ENCODE measurements at regions not wholly inside any gene's neighbourhood (a gene's known extent, or its start where the extent isn't known, plus 50 kb on each side); places are given as distances from the start of the nearest gene placed in this dataset.
"Not testable (repeated sequence)": the region's sequence is repeated elsewhere in the genome, so short reads cannot be mapped to it uniquely, and the experiment has no call there.

GRCh38 chrX:53883196-53883595, 161.1 kb downstream of the PHF8 start:
- DNase-seq (ENCODE audit: low read depth in 2 of 2): no peak

GRCh38 chrX:53882331-53882730, 161.9 kb downstream of the PHF8 start:
- no peak for DNase-seq (ENCODE audit: low read depth in 2 of 2)

DNA sequence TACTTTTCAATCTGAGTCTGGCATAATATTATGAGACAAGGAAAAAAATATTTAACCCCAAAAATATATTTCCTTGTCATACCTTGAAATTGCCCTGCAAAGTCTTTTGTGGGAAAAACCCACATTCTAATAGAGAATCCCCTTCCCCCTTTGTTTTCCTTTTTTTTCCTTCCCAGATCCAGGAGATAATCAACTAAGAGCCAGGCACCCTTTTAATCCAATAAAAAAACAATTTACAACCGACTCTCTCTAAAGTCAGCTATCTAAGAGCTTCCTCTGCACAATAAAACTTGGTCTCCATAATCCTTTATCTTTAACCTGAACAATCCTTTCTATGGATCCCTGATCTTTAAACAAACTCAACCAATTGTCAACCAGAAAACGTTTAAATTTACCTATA, 163.5 kb downstream of the PHF8 start:
- not testable (repeated sequence) for DNase-seq (ENCODE audit: low read depth in 2 of 2)

GRCh38 chrX:53859890-53860289, 173.4 kb upstream of the HUWE1 start:
- DNase-seq (ENCODE audit: low read depth in 2 of 2): no peak

GRCh38 chrX:53831662-53832635, 145.4 kb upstream of the HUWE1 start:
- DNase-seq (ENCODE audit: low read depth in 2 of 2): peak in 1 of 2 experiments; percentile 0

GRCh38 chrX:53824686-53825085, 138.2 kb upstream of the HUWE1 start:
- no peak for DNase-seq (ENCODE audit: low read depth in 2 of 2)

- DNase-seq (ENCODE audit: low read depth in 2 of 2): not testable (repeated sequence)
Measured at GRCh38 chrX:53818115-53818514, 131.6 kb upstream of the HUWE1 start.

- DNase-seq (ENCODE audit: low read depth in 2 of 2): no peak
Measured at GRCh38 chrX:53817548-53817947, 131.0 kb upstream of the HUWE1 start.

- no peak for DNase-seq (ENCODE audit: low read depth in 2 of 2)
Measured at GRCh38 chrX:53813670-53814440, 127.3 kb upstream of the HUWE1 start.

GRCh38 chrX:53798281-53798680, 111.8 kb upstream of the HUWE1 start:
- no peak for DNase-seq (ENCODE audit: low read depth in 2 of 2)

- DNase-seq (ENCODE audit: low read depth in 2 of 2): no peak
Measured at GRCh38 chrX:53795576-53795975, 109.1 kb upstream of the HUWE1 start.

DNA sequence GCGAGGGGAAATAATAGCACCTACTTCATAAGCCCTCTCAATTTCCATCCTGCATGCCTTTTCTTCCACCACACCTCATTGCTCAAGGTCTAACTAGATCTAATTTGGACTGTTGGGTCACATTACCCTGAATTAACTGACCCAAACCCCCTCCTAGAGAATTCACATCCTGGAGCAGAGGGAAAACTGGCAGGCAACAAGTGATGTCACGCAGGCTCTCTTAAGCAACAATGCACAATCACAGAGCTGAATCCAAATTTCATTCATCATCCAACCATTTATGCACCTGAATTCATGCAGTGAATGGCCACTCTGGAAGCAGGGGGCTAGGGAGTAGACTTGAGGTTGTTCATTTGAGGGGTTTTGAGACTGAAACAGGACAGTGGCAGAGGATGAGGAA, 107.7 kb upstream of the HUWE1 start:
- DNase-seq (ENCODE audit: low read depth in 2 of 2): no peak

- DNase-seq (ENCODE audit: low read depth in 2 of 2): no peak
Measured at GRCh38 chrX:53768865-53769264, 82.3 kb upstream of the HUWE1 start.

- DNase-seq (ENCODE audit: low read depth in 2 of 2): no peak
Measured at GRCh38 chrX:53768451-53768850, 81.9 kb upstream of the HUWE1 start.

DNA sequence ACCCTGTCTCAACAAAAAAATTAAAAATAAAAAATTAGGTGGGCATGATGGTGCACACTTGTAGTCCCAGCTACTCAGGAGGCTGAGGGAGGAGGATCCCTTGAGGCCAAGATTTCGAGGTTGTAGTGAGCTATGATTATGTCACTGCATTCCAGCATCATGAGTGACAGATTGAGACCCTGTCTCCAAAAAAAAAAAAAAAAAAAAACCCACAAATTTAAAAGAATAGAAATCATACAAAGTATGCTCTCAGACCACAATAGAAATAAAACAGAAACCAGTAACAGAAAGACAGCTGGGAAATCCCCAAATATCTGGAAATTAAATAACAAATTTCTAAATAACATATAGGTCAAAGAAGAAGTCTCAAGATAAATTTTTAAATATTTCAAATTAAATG, 81.0 kb upstream of the HUWE1 start:
- no peak for DNase-seq (ENCODE audit: low read depth in 2 of 2)

DNA sequence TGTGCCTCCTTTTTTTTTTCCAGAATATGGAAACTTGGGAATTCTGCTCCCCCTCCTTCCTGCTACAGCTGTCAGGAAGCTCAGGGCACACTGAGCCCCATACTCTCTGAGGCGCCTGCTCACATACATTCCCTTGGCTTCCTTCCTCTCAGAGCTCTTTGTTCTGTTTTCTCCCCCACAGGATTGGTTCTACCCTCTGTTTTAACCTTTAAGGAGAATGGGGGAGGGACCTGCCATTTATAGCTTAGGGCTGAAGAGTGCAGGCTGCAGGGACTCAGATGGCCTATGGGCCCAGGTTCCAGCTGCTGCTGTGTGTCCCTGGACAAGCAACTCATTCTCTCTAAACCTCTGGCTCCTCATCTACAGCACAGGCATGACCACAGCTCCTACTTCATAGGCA, 70.7 kb upstream of the HUWE1 start:
- DNase-seq (ENCODE audit: low read depth in 2 of 2): not testable (repeated sequence)

GRCh38 chrX:53746718-53747117, 60.2 kb upstream of the HUWE1 start:
- no peak for DNase-seq (ENCODE audit: low read depth in 2 of 2)

DNA sequence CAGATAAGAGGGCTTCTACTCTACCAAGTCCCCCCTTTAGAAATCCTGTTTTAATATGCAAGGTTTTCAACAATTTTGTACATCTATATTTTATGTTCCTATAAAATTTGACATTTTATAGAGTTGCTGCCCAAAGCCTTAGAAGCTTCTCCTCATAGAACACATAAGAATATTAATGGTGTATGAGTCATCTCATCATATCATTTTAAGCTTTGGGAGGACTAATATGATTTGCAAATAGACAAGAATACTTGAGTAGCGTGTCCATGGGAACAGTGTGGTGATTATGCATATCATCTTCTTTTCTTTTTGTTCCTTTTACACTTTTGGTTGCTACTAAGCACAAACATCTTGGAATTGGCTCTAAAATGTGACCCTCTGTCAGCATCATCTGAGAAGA, 56.7 kb upstream of the HUWE1 start:
- no peak for DNase-seq (ENCODE audit: low read depth in 2 of 2)

DNA sequence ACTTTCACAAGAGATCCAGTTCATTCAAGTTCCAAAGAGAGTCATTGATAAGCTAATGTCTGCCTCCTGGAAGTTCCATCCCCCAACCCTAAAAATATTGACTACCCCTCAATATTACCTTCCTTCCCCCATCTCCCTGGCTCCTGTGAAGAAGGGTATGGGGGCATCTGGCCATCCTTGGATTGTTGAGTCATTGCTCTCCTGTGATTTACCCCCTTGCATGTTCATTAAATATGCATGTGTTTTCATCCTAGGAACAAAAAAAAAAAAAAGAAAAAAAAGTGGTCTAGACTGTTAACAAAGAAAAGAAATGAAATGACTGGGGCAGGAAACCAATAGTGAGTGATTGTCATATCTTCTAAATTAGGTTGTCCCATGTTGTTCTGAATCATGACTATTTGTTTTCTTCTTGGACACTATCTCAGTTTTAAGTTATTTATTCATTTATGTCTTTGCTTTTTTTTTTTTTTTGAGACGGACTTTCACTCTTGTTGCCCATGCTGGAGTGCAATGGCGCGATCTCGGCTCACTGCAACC, 51.9 kb upstream of the HUWE1 start:
- no peak for DNase-seq (ENCODE audit: low read depth in 2 of 2)

Data from fibroblast of skin of left quadriceps (primary cell).